ENCODE measurements at regions not wholly inside any gene's neighbourhood (a gene's known extent, or its start where the extent isn't known, plus 50 kb on each side); places are given as distances from the start of the nearest gene placed in this dataset.

DNA sequence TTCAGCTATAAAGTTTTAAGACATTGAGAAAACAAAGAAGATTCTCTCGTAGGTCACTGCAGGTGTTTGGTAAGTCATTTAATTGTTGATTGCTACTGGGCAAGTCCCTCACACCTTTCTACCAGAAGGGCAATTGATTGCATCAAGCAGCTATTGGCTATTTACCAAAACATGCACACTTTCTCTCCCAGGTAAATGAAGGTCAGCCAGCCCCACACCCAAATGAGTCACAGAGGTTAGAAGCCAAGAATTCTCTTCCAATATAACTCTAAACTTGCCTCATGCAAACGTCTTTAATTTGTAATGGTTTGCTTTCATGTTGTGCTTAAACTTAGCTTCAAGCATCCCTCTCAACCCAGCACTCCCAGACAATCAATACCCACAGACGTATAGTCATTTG, 475.3 kb upstream of the ADGRL2 start:
- no peak for DNase-seq
- H3K4me1 ChIP-seq, result no peaks in the 10 kb centered on the region
- H3K27ac ChIP-seq, result no peak overlapping the region
- H3K27me3 ChIP-seq, result no peaks in the 10 kb centered on the region
- TF ChIP-seq POLR2A (IDR thresholded peaks at IDR 0.05) (no peak), CTCF (IDR thresholded peaks at IDR 0.05) (no peak)
- H3K4me3 ChIP-seq, result no peak overlapping the region
- H3K36me3 ChIP-seq, result no peaks in the 10 kb centered on the region
- no peaks in the 10 kb centered on the region for H3K9me3 ChIP-seq

DNA sequence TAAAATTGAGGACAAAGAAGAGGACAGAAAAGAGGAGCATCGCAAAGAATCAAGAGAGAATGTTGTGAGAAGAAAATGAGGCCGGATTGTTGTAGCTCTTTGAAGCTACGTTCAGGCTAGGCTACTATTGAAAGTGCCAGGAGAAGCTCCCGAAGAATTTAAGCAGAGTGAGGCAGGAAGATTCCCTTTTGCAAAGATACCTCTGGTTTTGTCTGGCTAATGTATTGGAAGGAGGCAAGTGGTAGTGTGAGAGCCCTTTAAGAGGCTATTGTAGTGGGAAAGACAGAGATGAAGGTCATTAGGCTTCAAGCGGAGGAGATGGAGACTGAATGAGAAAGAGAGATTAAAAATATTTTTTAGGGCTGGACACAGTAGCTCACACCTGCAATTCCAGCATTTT, 476.9 kb upstream of the ADGRL2 start:
- no peak for DNase-seq
- no peak for TF ChIP-seq CTCF (IDR thresholded peaks at IDR 0.05)
- TF ChIP-seq POLR2A (IDR thresholded peaks at IDR 0.05), result no peak
- H3K27me3 ChIP-seq, result no peaks in the 10 kb centered on the region
- no peak overlapping the region for H3K4me3 ChIP-seq
- H3K9me3 ChIP-seq, result no peaks in the 10 kb centered on the region
- no peak overlapping the region for H3K27ac ChIP-seq
- no peaks in the 10 kb centered on the region for H3K4me1 ChIP-seq
- H3K36me3 ChIP-seq, result no peaks in the 10 kb centered on the region

- Histone ChIP-seq H3K27ac (no peak overlapping the region), H3K9me3 (no peaks in the 10 kb centered on the region), H3K4me3 (no peak overlapping the region), H3K4me1 (no peaks in the 10 kb centered on the region), H3K36me3 (no peaks in the 10 kb centered on the region), H3K27me3 (no peaks in the 10 kb centered on the region)
- TF ChIP-seq CTCF (IDR thresholded peaks at IDR 0.05) (no peak), POLR2A (IDR thresholded peaks at IDR 0.05) (no peak)
- no peak for DNase-seq
Observed at GRCh38 chr1:81317191-81317590, 483.5 kb upstream of the ADGRL2 start.

DNA sequence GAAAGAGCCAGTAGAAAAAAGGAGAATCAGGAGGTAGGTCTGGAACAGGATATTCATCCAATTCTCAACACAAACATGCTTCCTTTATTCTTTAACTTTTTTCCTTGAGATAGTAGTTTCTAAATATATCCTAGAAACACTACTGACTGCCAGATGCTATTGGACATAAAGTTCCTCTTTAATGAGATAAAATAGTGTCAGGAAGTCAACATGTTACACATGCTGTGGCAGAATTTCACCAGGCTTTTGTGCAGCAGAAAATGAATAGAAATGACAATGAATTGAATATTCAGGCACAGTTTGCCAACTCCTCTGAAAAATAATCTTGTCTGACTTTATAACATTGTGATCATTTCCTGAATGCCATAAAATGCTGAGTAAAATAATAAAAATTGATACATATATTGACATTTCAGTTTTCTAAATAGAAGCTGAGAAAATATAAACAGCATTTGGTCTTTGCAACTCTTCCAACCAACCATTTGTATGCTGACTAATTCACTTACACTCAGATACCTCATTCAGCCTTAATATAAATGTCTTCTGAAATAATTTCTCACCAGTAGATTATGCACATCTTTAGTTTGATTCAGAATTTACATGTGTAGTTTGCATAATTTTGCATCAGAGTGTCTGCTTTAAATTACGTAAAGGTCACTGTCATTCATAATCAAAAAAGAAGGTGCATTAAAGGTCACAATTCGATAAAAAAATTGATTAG, 486.1 kb upstream of the ADGRL2 start:
- H3K9me3 ChIP-seq, result no peaks in the 10 kb centered on the region
- no peak overlapping the region for H3K27ac ChIP-seq
- no peaks in the 10 kb centered on the region for H3K36me3 ChIP-seq
- no peaks in the 10 kb centered on the region for H3K27me3 ChIP-seq
- H3K4me3 ChIP-seq, result no peak overlapping the region
- DNase-seq, result no peak
- TF ChIP-seq POLR2A (IDR thresholded peaks at IDR 0.05) (no peak), CTCF (IDR thresholded peaks at IDR 0.05) (no peak)
- no peaks in the 10 kb centered on the region for H3K4me1 ChIP-seq

- no peak overlapping the region for H3K4me3 ChIP-seq
- no peak for TF ChIP-seq CTCF (IDR thresholded peaks at IDR 0.05)
- TF ChIP-seq POLR2A (IDR thresholded peaks at IDR 0.05), result no peak
Observed at GRCh38 chr1:81313289-81313688, 487.4 kb upstream of the ADGRL2 start.

More at GRCh38 chr1:81313289-81313688, 487.4 kb upstream of the ADGRL2 start:
- no peaks in the 10 kb centered on the region for H3K9me3 ChIP-seq
- H3K27ac ChIP-seq, result no peak overlapping the region
- no peaks in the 10 kb centered on the region for H3K27me3 ChIP-seq
- no peaks in the 10 kb centered on the region for H3K36me3 ChIP-seq
- DNase-seq, result no peak
- no peaks in the 10 kb centered on the region for H3K4me1 ChIP-seq
